ENCODE measurements at regions not wholly inside any gene's neighbourhood (a gene's known extent, or its start where the extent isn't known, plus 50 kb on each side); places are given as distances from the start of the nearest gene placed in this dataset.

GRCh38 chr3:23644099-23644498, 161.7 kb upstream of the UBE2E1 start:
- FAIRE-seq = no peak

DNA sequence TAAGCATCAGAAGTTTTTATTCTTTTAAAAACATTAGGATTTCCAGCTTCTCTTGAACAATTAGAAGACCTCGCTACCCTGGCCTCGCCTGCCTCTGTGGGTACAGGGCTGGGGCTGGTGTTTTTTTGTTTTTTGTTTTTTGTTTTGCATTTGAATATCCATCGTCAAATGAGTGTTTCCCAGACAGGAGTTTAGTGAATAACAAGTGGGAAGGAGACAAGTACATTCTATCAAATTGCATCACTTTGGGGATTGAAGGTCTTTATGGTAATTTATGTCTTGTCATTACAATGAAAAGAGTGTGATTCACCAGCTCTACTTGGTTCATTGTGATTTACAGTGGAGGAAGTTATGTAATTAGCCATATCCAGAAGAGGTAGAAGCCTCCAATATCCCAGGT, 161.1 kb upstream of the UBE2E1 start:
- FAIRE-seq = no peak

DNA sequence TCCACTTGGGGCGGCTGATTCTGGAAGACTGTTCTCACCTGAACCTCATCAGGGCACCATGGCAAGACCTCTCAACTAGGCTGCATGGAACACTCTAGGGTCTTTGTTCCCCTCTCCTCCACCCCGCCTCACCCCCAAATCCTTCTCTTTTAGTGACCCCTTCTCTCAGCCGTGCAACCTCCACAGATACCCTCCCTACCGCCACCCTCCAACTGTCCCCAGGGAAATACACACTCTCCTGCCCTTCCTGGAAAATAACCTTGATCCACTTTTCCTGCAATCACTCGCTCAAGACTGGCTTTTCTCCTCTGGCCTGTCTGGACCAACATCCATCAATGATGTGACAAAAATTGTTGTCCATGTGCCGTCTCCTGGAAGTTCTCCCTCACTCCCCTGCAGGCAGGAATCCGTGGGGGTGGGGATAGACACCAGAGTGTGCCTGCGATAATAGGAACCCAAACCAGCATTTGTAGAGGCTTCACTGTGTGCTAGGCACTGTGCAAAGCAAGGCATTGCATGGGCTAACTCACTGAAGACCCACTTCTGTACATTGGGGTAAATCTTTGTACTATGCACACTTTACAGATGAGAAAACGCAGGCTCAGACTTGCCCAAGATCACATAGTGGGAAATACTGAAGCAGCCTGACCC, 160.1 kb upstream of the UBE2E1 start:
- FAIRE-seq = no peak

DNA sequence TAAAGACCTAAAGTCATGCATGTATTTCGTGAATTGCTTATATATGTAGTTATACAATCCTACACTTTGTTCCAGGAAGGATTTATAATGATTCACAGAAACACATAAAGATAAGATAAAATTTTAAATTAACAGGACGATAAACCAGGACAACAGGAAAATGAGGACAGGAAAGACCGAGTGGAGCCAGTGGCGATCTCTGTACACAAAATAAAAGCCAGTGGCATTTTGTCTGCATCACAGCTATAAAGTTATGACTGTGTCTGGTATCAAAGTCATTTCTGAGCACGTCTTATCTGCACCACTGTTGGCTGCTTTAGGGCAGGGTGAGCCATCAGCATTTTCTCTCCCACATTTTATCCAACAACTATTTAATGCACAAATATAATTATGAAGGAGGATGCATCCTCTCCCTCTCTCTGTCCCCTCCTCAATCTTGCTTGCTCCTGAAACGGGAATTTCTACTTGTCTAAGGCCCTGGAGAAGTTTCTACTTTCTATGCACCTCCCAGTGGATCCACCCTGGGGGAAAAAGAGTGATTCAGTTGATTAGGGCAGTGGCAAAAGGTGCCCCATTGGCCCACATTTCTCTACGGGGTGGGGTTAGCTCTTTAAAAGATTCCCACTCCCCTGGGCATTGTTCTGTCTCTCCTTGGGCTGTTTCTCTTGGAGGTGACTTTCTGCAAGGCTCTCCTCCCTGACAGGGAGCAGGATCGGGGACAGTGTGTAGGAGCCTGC, 159.4 kb upstream of the UBE2E1 start:
- FAIRE-seq = no peak

GRCh38 chr3:23647706-23648258, 158.0 kb upstream of the UBE2E1 start:
- no peak for FAIRE-seq

GRCh38 chr3:23648326-23648995, 157.3 kb upstream of the UBE2E1 start:
- FAIRE-seq = no peak

- FAIRE-seq = no peak
Observed at GRCh38 chr3:23648996-23649395, 156.8 kb upstream of the UBE2E1 start.

- FAIRE-seq = no peak
Observed at GRCh38 chr3:23649448-23649847, 156.3 kb upstream of the UBE2E1 start.

- FAIRE-seq = no peak
Observed at GRCh38 chr3:23650371-23651140, 155.2 kb upstream of the UBE2E1 start.

DNA sequence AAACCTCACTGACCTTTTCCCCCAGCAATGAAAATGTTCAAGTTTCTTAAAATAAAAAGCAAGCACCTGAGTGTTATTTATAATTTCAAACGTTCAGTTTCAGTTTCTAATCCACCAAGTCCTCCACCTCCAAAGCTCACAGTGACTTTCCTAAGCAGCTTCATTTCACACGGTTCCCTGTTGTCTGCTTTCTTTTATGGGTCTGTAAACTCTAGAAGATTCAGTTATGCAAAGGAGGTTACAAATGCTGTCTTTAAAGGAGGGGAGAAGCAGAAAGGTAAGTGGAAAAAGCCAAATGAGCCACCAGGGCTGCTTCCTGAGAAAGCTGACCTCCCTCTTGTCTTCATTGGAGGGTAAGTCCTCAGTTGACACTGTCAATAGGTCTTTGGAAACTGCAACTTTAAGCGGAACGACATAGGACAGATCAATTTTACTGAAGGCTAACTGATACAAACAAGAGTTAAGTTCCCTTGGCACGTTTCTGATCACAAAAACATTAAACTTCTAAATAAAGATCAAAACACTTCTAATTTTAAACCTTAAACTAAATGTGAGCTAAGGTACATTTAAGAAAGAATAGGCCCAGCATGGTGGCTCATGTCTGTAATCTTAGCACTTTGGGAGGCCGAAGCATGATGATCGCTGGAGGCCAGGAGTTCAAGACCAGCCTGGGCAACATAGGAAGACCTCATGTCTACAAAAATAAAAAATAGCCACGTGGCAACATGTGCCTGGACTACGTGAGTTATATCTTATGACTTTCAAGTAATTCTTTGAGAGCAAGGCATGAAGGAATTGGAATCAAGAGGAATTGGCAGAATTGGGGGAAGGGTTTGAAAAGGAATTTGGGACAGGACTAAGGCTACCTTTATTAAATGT, 151.9 kb upstream of the UBE2E1 start:
- no peak for FAIRE-seq

DNA sequence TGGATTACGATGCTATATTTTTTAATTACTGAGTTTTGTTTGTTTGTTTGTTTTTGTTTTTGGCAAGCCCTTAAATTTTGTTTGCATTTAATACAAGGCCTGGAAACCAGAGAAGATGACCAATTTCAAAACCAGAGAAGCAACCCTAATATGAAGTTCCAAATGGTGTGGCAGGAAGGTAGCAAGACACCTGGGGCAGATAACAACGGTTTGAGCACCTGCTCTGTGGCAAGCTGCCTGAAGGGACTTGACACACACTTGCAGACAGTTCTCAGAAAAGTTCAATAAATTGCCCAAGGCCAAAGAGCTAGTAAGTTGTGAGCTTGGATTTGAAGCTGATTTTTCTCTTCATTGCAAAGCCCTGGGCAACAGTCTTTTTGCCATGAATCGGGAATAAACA, 151.2 kb upstream of the UBE2E1 start:
- no peak for FAIRE-seq

GRCh38 chr3:23655749-23656148, 150.0 kb upstream of the UBE2E1 start:
- no peak for FAIRE-seq

- no peak for FAIRE-seq
Observed at GRCh38 chr3:23656199-23656598, 149.6 kb upstream of the UBE2E1 start.

DNA sequence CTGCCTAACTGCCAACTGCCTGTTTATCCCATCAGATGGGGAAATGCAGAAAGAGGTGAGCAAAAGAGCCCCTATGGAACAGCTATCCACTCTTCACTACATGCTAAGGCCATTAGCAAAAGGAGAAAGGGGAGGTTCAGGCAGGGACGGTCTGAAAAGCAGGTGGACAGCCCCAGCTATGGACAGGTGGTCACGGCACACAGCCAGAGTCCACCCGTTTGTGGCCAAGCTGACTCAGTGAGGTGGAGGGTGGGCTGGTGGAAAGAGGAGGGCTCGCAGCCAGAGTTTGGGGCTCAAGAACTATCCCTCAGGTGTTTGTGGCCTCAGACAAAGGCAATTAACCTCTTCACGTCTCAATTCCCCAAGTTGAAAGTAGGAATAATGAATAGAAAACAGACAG, 148.9 kb upstream of the UBE2E1 start:
- no peak for FAIRE-seq

DNA sequence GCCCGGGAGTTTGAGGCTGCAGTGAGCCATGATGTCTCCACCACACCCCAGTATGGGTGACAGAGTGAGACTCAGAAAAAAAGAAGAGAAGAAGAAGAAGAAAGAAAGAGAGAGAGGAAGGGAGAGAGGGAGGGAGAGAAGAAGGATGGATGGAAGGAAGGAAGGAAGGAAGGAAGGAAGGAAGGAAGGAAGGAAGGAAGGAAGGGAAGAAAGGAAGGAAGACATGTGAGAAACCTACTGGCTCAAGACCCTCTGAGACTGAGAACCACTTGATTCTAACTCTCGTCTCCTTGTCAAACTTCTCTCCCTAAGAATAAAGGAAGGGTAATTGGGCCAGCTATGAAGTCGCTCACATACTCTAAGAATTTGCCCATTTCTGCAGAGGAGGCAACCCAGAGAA, 148.1 kb upstream of the UBE2E1 start:
- no peak for FAIRE-seq

DNA sequence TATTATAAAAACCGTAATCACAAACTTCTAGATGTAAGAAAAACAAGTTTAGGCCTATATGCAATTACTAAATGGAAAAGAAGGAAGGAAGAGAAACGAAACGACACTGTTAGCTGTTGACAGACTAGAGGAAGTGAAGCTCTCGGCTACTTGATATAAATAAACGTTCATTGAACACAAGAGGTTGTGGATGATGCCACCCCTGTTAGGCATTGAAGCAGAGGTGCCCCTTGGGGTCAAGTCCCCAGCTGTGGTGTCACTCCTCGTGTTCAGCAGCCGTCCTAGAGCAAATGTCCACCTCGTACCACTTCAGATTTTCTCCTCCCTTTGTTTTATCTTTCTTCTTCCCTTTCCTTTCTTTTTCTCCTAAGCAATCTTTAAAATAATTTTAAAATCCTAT, 146.5 kb upstream of the UBE2E1 start:
- no peak for FAIRE-seq

DNA sequence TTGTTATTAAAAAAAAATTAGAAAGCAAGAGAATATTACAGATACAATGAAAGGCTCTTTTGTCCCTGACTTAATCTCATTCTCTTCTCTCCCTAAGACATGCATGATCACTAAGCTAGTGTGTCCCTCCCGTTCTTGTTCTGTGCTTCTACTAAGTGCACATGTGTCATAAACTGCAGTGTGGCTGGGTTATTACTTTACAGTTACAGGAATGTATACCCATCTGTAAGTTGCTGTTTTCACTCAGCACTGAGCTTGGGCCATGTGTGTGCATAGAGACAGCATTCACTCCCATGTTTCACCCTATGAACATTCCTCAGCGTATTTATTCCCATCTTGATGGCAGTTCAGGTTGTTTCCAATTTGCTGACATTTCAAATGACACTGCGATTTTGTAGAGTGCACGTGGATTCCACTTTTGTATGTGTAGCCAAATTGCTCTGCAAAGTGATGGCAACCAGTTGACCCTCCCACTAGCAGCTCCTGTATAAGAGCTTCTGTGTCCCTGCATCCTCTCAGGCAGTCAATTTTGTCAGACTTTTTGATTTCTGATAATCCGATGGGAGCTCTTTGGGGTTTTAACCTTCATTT, 145.8 kb upstream of the UBE2E1 start:
- FAIRE-seq = no peak

DNA sequence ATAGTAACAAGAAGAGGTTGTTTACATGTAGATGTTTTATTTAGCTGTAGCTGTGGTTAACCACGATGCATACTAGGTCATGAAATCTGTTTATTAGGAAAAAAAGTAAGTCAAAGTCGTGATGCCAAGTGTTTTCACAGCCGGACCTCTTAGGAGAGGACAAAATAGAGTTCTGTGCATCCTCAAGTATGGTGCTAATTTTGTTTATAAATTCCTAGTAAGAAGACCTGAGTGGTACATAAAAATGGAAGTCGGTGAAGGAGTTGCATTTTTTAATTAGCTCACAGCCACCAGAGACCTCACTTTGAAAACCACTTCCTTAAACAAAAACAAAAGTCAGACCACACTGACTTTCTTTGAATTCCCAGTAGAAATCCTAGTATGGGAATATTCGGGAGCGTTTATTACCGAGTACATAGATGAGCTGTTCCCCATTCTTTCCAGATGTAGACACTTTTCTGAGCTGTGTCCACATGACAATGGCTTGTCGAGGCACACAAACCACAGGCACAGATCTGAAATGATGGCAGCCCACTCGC, 143.6 kb upstream of the UBE2E1 start:
- FAIRE-seq = no peak

DNA sequence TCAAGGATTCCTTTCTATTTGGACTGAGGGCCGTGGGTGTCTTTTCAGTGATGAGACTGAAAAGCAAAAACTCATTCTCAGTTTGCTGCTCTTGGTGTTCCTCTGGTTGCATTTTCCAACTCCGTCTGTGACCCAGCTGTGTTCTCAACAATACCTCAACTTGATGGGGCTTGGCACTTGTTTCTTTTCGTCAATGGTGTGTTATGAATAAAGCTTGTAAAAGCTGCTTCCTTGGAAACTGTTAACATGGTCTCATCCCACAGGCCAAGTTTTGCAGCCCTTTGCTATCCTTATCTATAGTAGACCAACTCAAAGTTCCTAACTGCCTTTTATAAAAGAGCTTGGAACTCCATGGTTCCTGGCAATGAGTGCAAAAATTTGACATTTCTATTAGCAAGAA, 142.5 kb upstream of the UBE2E1 start:
- no peak for FAIRE-seq

DNA sequence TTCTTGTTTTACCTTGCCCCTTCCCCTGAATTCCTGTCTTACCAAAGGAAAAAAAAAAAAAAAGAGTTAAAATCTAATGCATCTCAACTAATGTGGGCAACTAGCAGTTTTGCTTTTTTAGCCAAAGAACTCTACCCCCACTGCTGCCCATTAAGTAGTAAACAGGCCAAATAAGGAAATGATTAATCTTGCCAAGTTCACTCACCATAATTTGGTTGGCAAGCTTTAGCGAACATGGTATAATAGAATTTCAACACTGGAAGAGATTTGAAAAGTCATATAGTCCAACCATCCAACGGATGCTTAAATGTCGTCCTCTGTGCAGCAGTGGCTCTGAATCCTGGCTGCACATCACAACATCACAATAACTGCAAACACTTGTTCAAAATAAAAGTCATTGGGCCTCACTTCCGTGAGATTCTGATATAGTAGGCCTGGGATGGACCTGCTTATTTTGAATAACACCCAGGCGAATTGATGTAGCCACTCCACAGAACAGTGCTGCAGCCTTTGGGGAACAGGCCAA, 142.0 kb upstream of the UBE2E1 start:
- FAIRE-seq = no peak

DNA sequence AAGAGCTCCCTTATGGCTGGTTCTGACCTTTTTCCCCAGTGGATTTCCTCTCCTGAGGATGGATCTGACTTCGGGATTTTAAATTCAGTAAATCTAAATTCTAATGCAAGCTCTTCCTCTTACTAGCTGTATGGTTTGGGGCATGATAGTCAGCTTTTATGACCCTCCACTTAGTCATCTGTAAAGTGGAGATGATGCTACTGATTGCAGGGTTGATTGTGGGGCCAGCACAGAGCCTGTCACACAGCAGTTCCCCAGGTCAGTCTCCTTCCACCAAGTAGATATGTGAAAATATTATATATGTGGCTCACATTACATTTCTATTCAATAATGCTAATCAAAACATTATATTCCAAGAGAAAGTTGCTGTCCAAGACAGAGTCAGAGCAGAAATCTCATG, 141.3 kb upstream of the UBE2E1 start:
- no peak for FAIRE-seq
